K562 (cell line): ENCODE measurements at regions not wholly inside any gene's neighbourhood (a gene's known extent, or its start where the extent isn't known, plus 50 kb on each side); places are given as distances from the start of the nearest gene placed in this dataset.

Experiments used
- ATAC-seq: fragments of 200-7000 bp; cut with Tn5 transposase; 3 replicates; pipeline ENCODE4 v1.9.1; 2020; ENCODE audit warnings: moderate library complexity
- BruUV-seq: library from RNA; stranded (reverse); fragments of 400-500 nt; replicated peaks from 2 replicates; lab custom pipeline; 2021; lab: Mats Ljungman, UMichigan
- CTCF ChIA-PET: fragments of 300-600 bp; formaldehyde crosslinking; extraction: SDS; loops from one replicate; lab custom pipeline; 2021; ENCODE audit warnings: low intra/inter-chr PET ratio; lab: Yijun Ruan, JAX
- POLR2A ChIA-PET: fragments of 300-600, 350-650 bp; sonication (Branson Sonifier 250); formaldehyde crosslinking; extraction: SDS; loops from one replicate; lab custom pipeline; 2021; ENCODE audit warnings: antibody characterized with exemption, inconsistent platforms; lab: Yijun Ruan, JAX
- DNase-seq, 4 experiments: peaks; one replicate each; pipeline versions ENCODE4 v3.0.0 to v3.0.0-alpha.2; 2011 to 2018; ENCODE audit warnings: low spot score in 3 of 4, mixed read lengths in 3 of 4; ENCODE audit errors: extremely low read depth in 1 of 4
- FAIRE-seq: peaks from 2 replicates; lab custom pipeline; 2011; peaks lifted over from hg19 to GRCh38; lab: Jason Lieb, UNC
- H2AFZ ChIP-seq: 2 replicates; pipeline ENCODE4 v1.6.0; 2011; ENCODE audit warnings: low read depth, low read length, control low read depth, inconsistent platforms
- H3K27ac ChIP-seq: fragments of 200-600 bp; 3 replicates; pipeline ENCODE4 v1.8.0; 2011; ENCODE audit warnings: low read depth, mild to moderate bottlenecking, control low read depth, inconsistent platforms, low read length, moderate library complexity, mixed read lengths; ENCODE audit errors: extremely low read depth
- H3K27me3 ChIP-seq, 2 experiments: fragments of 300-600 bp in 1 of 2; 2 replicates in 1 of 2; 3 replicates in 1 of 2; pipeline versions ENCODE4 v1.6.0 to v1.8.0; 2011; ENCODE audit warnings: inconsistent platforms in 2 of 2, low read length in 2 of 2, mild to moderate bottlenecking in 1 of 2, mixed read lengths in 1 of 2, moderate library complexity in 1 of 2; ENCODE audit not compliant: control insufficient read depth in 2 of 2, insufficient read depth in 2 of 2
- H3K36me3 ChIP-seq: fragments of 300-600 bp; 3 replicates; pipeline ENCODE4 v1.8.0; 2011; ENCODE audit warnings: mild to moderate bottlenecking, low read length, inconsistent platforms; ENCODE audit not compliant: control insufficient read depth, insufficient read depth
- H3K4me1 ChIP-seq, 2 experiments: fragments of 200-600 bp in 1 of 2; replicated peaks in 1 of 2; 2 replicates in 1 of 2; 3 replicates in 1 of 2; pipeline versions ENCODE4 v1.5.1 to v1.8.0; 2011; ENCODE audit warnings: inconsistent platforms in 2 of 2, low read length in 2 of 2, mild to moderate bottlenecking in 1 of 2, mixed read lengths in 1 of 2, moderate library complexity in 1 of 2; ENCODE audit not compliant: control insufficient read depth in 2 of 2, insufficient read depth in 2 of 2
- H3K4me2 ChIP-seq: 2 replicates; pipeline ENCODE4 v1.6.1; 2011; ENCODE audit warnings: low read length, control low read depth, inconsistent platforms, mixed read lengths; ENCODE audit not compliant: insufficient read depth
- H3K4me3 ChIP-seq: fragments of 200-600 bp; sonication (generic), shearing (Covaris generic); 2 replicates; pipeline ENCODE4 v1.5.1; 2016; ENCODE audit warnings: control low read depth, inconsistent platforms
- H3K79me2 ChIP-seq: fragments of 200-600 bp; 3 replicates; pipeline ENCODE4 v1.8.0; 2011; ENCODE audit warnings: low read length, inconsistent platforms; ENCODE audit not compliant: control insufficient read depth, insufficient read depth
- H3K9ac ChIP-seq, 2 experiments: 2 replicates each; pipeline versions ENCODE4 v1.6.0 to v1.6.1; 2011; ENCODE audit warnings: low read depth in 2 of 2, low read length in 2 of 2, control low read depth in 1 of 2, inconsistent platforms in 1 of 2, mild to moderate bottlenecking in 1 of 2, mixed read lengths in 1 of 2; ENCODE audit not compliant: insufficient read depth in 1 of 2
- H3K9me1 ChIP-seq: one replicate; pipeline ENCODE4 v1.6.0; 2011; ENCODE audit warnings: inconsistent platforms, mild to moderate bottlenecking, low read length, moderate library complexity; ENCODE audit not compliant: control insufficient read depth, insufficient read depth
- H3K9me3 ChIP-seq: replicated peaks from 2 replicates; pipeline ENCODE4 v1.5.1; 2011; ENCODE audit warnings: low read depth, low read length, inconsistent platforms; ENCODE audit not compliant: control insufficient read depth, insufficient read depth
- H4K20me1 ChIP-seq: replicated peaks from 2 replicates; pipeline ENCODE4 v1.6.1; 2011; ENCODE audit warnings: low read length, inconsistent platforms, mixed read lengths; ENCODE audit not compliant: control insufficient read depth, insufficient read depth
- CBX1 ChIP-seq: sonication (generic); IDR thresholded peaks from 2 replicates; pipeline ENCODE4 v1.6.1; 2016; ENCODE audit warnings: antibody characterized with exemption, low read depth, mild to moderate bottlenecking
- GABPB1 ChIP-seq: sonication (generic); formaldehyde crosslinking; IDR thresholded peaks from 2 replicates; pipeline ENCODE4 v1.8.0; 2022; ENCODE audit warnings: mild to moderate bottlenecking, missing genetic modification reagents
- HDAC2 ChIP-seq: fragments of 450-650 bp; IDR thresholded peaks from 2 replicates; pipeline ENCODE4 v1.6.1; 2016; ENCODE audit warnings: mild to moderate bottlenecking
- HIVEP1 ChIP-seq: fragments of 250-450 bp; sonication (Bioruptor Pico); IDR thresholded peaks from 2 replicates; pipeline ENCODE4 v1.4.0; 2020; ENCODE audit warnings: mild to moderate bottlenecking
- HMG20B ChIP-seq: fragments of 250-450 bp; sonication (Bioruptor Pico); IDR thresholded peaks from 2 replicates; pipeline ENCODE4 v1.5.0; 2021; ENCODE audit warnings: mild to moderate bottlenecking
- ILK ChIP-seq: fragments of 450-650 bp; IDR thresholded peaks from 2 replicates; pipeline ENCODE4 v1.6.1; 2016; ENCODE audit warnings: missing genetic modification characterization, low read depth, mild to moderate bottlenecking, missing compliant biosample characterization, moderate library complexity, borderline replicate concordance
- KLF6 ChIP-seq: fragments of 250-450 bp; sonication (Bioruptor Pico); IDR thresholded peaks from 2 replicates; pipeline ENCODE4 v1.4.0; 2020; ENCODE audit warnings: mild to moderate bottlenecking, moderate library complexity, borderline replicate concordance
- MXI1 ChIP-seq: IDR thresholded peaks from 2 replicates; pipeline ENCODE4 v1.6.1; 2011; ENCODE audit warnings: low read depth, mild to moderate bottlenecking, improper control_type of control experiment, low read length
- ZKSCAN1 ChIP-seq: fragments of 150-350 bp; IDR thresholded peaks from 2 replicates; pipeline ENCODE4 v1.6.1; 2016; ENCODE audit warnings: low read depth, low read length
- ZNF764 ChIP-seq: fragments of 250-450 bp; sonication (Bioruptor Pico); IDR thresholded peaks from 2 replicates; pipeline ENCODE4 v1.4.0; 2020; ENCODE audit warnings: low read depth, mild to moderate bottlenecking, moderate library complexity
- WGBS: fragments of 100-300 bp; shearing (Covaris generic); methylation state at CpG from one replicate; pipeline ENCODE4 v1.1.6; 2016; ENCODE audit warnings: low coverage, mixed read lengths; ENCODE audit not compliant: insufficient coverage; ENCODE audit errors: missing lambda C conversion rate; 5-methylcytosine and 5-hydroxymethylcytosine counted together
- in situ Hi-C: fragments of 300-500 bp; cut with MboI; formaldehyde crosslinking; loops from 4 replicates; pipeline ENCODE4 v1.15.0; 2018; ENCODE audit warnings: inconsistent platforms, mixed read lengths
- intact Hi-C: fragments of 100-400 bp; cut with micrococcal nuclease; formaldehyde crosslinking; loops from 2 replicates; pipeline ENCODE4 v1.14.2; 2022
- TF ChIP-seq, protein P1 (sequence below): fragments of 450-650 bp; formaldehyde crosslinking; IDR thresholded peaks from 2 replicates; pipeline ENCODE4 v1.4.0; 2020; ENCODE audit warnings: mild to moderate bottlenecking, mixed read lengths
- TF ChIP-seq, protein P2 (sequence below), 2 experiments: IDR thresholded peaks in 1 of 2; conservative IDR thresholded peaks in 1 of 2; 2 replicates each; pipeline ENCODE4 v1.6.1; 2016; ENCODE audit warnings: low read depth in 2 of 2, mild to moderate bottlenecking in 1 of 2, missing compliant biosample characterization in 1 of 2, missing genetic modification characterization in 1 of 2, moderate library complexity in 1 of 2
- TF ChIP-seq, protein P3 (sequence below): IDR thresholded peaks from 2 replicates; pipeline ENCODE4 v1.6.1; 2012; ENCODE audit warnings: low read depth, low read length, improper control_type of control experiment, borderline replicate concordance
- TF ChIP-seq, protein P4 (sequence below): fragments of 450-650 bp; IDR thresholded peaks from 2 replicates; pipeline ENCODE4 v1.6.1; 2017; ENCODE audit warnings: mild to moderate bottlenecking, moderate library complexity

DNA sequence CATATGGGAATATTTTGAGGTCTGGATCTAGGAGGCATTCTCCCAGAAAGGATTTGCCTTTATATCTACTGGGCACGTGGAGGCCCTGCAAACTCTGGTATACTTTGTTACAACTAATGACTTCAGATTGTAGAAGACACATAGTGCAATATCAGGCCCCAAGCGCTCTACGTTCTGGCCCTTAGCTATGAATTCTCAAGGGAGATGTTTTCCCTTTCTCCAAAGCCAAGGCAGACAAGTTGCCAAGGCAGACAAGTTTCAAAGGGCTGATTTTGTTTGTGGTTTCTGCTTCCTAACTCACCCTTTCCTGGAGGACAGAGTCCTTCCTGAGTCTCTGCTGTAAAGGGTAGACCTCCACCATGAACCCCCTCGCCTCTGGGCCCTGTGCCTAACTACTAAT, 99.4 kb upstream of the CTTNBP2 start (continued):
- TF ChIP-seq ZNF764 (no peak), CBX1 (no peak), HDAC2 (no peak), ILK (tag) (no peak), HMG20B (no peak)
- TF ChIP-seq, protein P1, sequence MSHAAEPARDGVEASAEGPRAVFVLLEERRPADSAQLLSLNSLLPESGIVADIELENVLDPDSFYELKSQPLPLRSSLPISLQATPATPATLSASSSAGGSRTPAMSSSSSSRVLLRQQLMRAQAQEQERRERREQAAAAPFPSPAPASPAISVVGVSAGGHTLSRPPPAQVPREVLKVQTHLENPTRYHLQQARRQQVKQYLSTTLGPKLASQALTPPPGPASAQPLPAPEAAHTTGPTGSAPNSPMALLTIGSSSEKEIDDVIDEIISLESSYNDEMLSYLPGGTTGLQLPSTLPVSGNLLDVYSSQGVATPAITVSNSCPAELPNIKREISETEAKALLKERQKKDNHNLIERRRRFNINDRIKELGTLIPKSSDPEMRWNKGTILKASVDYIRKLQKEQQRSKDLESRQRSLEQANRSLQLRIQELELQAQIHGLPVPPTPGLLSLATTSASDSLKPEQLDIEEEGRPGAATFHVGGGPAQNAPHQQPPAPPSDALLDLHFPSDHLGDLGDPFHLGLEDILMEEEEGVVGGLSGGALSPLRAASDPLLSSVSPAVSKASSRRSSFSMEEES (CRISPR knock-in tag): no peak
- TF ChIP-seq, protein P2, sequence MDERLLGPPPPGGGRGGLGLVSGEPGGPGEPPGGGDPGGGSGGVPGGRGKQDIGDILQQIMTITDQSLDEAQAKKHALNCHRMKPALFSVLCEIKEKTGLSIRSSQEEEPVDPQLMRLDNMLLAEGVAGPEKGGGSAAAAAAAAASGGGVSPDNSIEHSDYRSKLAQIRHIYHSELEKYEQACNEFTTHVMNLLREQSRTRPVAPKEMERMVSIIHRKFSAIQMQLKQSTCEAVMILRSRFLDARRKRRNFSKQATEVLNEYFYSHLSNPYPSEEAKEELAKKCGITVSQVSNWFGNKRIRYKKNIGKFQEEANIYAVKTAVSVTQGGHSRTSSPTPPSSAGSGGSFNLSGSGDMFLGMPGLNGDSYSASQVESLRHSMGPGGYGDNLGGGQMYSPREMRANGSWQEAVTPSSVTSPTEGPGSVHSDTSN (CRISPR knock-in tag; IDR thresholded peaks at IDR 0.05; ENCODE audit: low read depth): no peak
- TF ChIP-seq, protein P2 (tag; conservative IDR thresholded peaks at IDR 0.05; ENCODE audit: low read depth): no peak

DNA sequence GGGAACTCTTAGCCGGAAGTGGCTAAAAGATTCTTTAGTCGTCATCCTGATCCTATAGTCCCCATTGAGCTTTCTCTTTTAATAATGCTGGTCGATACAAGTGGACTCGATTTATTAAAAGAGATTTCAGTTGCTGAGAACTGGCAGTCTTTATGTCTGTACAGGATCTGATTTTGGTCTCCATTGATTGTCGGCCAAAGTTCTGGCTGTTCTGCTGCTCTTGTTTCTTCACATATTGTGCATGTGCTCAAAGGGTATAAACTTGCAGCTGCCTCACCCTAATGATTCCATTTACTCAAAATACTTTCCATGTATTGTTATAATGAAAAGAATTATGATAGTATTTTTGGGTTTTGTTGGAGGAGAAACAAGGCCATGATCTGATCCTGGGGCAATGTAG, 100.7 kb upstream of the CTTNBP2 start:
- no peak for FAIRE-seq
- ChIA-PET POLR2A (no interaction called here), CTCF (no interaction called here)
- H3K4me3 ChIP-seq: no peak overlapping the region
- no peak overlapping the region for H3K9ac ChIP-seq
- H3K36me3 ChIP-seq: no peaks in the 10 kb centered on the region
- H3K9me1 ChIP-seq: no peaks in the 10 kb centered on the region
- intact Hi-C loops (no loop called here), in situ Hi-C loops (no loop called here)
- H3K9me3 ChIP-seq: no peaks in the 10 kb centered on the region
- no peaks in the 10 kb centered on the region for H4K20me1 ChIP-seq
- no peak for DNase-seq
- no peak overlapping the region for H3K4me2 ChIP-seq
- no peak overlapping the region for H2AFZ ChIP-seq
- no peaks in the 10 kb centered on the region for H3K79me2 ChIP-seq
- H3K27me3 ChIP-seq: no peaks in the 10 kb centered on the region
- no peaks in the 10 kb centered on the region for H3K4me1 ChIP-seq
- no peak for ATAC-seq
- WGBS: 3% methylated on average over 5 of the region's 5 CpGs
- BruUV-seq: no TSS peak
- no peak overlapping the region for H3K27ac ChIP-seq
- TF ChIP-seq, protein P3, sequence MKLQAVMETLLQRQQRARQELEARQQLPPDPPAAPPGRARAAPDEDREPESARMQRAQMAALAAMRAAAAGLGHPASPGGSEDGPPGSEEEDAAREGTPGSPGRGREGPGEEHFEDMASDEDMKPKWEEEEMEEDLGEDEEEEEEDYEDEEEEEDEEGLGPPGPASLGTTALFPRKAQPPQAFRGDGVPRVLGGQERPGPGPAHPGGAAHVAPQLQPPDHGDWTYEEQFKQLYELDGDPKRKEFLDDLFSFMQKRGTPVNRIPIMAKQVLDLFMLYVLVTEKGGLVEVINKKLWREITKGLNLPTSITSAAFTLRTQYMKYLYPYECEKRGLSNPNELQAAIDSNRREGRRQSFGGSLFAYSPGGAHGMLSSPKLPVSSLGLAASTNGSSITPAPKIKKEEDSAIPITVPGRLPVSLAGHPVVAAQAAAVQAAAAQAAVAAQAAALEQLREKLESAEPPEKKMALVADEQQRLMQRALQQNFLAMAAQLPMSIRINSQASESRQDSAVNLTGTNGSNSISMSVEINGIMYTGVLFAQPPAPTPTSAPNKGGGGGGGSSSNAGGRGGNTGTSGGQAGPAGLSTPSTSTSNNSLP: no peak
- TF ChIP-seq KLF6 (CRISPR knock-in tag) (no peak), HIVEP1 (CRISPR knock-in tag) (no peak), ZKSCAN1 (no peak), GABPB1 (no peak), MXI1 (no peak)
- TF ChIP-seq, protein P4, sequence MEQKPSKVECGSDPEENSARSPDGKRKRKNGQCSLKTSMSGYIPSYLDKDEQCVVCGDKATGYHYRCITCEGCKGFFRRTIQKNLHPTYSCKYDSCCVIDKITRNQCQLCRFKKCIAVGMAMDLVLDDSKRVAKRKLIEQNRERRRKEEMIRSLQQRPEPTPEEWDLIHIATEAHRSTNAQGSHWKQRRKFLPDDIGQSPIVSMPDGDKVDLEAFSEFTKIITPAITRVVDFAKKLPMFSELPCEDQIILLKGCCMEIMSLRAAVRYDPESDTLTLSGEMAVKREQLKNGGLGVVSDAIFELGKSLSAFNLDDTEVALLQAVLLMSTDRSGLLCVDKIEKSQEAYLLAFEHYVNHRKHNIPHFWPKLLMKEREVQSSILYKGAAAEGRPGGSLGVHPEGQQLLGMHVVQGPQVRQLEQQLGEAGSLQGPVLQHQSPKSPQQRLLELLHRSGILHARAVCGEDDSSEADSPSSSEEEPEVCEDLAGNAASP: no peak
